ENCODE measurements at regions not wholly inside any gene's neighbourhood (a gene's known extent, or its start where the extent isn't known, plus 50 kb on each side); places are given as distances from the start of the nearest gene placed in this dataset.
A peak's percentile ranks its signal among the peaks of the same experiment; 100 is the strongest.

- DNase-seq = no peak
Observed at GRCh38 chr10:42973870-42974692, 102.8 kb upstream of the RET start.

GRCh38 chr10:42974693-42975002 is 102.2 kb upstream of the RET start:
- DNase-seq = no peak

DNA sequence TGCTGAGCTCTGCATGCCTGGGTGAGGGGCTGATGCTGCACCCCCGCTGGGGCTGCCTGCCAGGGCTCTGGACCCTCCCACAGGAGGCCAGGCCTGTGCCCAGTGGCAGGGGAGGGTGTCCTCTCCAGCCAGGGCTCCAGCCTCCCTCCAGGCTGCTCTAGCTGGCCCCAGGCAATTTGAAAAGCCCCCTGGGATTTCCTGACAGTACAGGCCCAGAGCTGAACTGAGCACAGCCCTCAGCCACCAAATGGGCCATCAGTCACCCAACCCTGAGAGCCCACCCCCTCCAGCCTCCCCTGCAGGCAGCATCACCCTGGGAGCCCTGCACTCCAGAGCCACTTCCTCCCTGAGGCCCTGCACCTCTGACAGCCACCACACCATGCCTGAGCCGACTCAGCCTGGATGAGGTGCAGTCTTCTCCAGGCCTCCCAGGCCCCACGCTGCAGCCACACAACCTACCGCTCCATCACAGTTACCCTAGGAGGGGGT is 101.8 kb upstream of the RET start:
- DNase-seq = no peak

- no peak for DNase-seq
Observed at GRCh38 chr10:42975558-42976340, 101.1 kb upstream of the RET start.

DNA sequence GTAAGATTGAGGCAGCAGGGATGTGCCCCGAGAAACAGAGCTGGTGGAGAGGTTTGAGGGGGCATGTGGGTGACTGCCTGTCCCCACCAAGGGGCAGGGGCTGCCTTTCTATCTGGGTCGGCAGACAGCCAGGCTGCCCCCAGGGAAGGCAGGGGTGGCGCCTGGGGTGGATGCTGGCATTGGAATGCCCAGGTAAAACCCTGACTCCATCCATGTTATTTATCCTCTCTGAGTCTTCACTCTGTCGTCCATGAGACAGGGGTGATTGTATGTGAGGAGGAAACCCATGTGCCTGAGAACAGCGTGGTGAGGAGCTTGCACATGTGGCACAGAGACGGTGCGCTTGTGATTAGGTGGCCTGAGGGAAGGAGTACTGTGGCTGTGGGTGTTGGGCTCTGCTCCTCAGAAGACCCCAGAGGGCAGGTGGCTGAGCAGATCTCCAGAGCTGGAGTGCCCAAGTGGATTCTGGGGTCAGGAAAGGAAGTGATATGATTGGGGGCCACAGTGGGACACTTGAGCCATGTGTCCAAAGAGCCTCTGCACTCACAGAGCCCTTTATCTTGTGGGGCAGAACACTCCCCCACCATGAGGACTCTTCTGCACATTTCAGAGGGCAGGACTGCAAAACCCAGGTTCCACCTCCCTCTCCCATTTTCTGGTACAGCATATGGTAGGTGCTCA is 100.4 kb upstream of the RET start:
- no peak for DNase-seq

GRCh38 chr10:42977032-42977416 is 99.8 kb upstream of the RET start:
- no peak for DNase-seq

GRCh38 chr10:42979181-42979580 is 97.7 kb upstream of the RET start:
- no peak for DNase-seq

GRCh38 chr10:42979721-42980467 is 97.0 kb upstream of the RET start:
- DNase-seq = no peak

DNA sequence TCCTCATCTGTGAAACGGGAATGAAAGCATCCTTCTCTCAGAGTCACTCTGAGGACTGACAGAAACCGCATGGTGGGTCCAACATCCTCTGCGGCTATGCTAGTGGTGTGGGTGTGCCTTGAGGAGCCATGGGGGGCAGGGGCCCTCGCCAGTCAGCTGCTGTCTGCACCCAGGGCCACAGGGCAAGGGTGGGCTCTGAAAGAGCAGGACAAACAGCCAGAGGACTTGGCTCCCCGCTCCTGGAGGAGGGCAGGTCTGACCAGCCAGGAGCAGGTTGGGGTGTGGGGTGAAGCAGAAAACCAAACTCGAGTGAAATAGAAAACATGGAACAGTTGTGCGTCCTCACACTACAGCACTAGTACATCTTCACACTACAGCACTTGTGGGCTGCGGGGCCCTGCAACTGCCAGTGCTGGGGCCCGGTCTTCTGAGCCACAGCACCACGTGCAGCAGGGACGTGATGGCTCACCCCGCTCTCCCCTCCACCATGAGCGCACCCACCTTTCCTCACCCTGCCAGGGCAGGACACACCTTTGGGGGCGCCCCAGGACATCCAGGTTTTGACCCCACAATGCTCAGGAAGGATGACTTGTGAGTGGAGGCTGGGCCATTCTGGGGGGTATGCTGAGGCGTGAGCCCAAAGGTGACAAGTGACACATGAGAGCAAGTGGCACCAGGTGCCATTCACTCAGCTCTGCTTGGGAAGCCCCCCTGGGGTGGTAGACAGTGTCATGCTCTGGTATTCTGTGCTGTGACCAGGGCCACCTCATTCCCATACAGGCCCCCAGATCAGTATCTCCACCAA is 96.1 kb upstream of the RET start:
- DNase-seq = peak in 1 of 2 donors; percentile 13

DNA sequence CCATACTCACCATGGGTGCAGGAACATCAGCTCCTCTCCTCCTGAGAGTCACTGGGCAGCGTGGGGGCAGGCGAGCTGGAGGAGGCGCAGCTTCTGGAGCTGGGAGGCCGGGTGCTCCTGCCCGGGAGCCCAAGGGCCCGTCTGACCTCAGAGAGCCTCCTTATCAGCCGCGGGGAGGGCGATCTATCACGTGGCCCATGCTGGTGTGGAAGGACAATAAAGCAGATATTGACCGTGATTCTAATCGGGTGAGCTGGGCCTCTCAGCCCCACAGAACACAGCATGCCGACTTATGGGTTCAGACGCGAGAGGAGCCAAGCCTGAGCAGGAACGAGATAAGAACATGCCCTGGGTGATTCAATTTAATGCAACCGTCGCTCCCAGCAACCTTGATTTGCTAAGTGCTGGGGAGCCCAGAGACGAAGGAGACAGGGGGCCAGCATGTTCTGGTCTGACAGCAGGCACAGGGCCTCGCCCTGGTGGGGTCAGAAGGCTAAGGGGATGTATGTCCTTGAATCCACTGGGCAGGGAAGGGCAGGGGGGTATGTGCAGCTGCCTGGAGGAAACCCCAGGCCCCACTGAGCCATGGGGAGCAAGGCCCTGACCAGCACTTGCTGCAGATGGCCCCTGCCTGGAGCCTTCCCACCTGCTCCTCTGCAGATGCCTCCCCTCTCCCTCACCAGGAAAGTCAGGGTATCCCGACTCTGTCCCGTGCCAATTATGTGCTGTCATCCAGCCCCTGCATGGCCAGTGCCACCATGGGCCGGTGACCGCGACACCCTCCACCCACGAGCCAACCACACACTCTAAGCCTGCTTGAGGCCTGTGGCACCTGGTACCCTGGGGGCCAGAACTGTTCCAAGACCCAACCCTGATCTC is 95.3 kb upstream of the RET start:
- peak in 1 of 2 donors; percentile 13 for DNase-seq

- peak in 1 of 2 donors; percentile 7 for DNase-seq
Observed at GRCh38 chr10:42982891-42983506, 93.9 kb upstream of the RET start.

DNA sequence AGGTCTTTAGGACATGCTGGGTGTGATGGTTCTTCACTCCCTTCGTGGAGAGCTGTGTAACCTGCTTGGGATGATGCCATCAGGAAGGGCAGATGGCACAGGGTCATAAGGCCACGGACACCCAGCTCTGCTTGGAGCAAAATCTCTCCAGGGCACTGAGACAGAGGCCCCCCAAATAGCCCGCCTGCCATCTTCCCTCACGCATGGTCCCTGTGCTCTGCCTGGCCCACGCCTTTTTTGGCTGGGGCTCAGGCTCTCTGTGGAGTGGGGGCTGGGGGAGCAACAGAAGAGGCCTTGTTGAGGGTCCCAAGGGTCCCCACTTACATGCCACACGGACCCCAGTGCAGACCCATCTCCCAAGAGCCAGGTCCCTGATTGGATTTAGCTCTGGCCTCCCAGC is 93.3 kb upstream of the RET start:
- no peak for DNase-seq

- DNase-seq = no peak
Observed at GRCh38 chr10:42984035-42984610, 92.7 kb upstream of the RET start.

GRCh38 chr10:42984761-42985325 is 92.0 kb upstream of the RET start:
- DNase-seq = peak in 1 of 2 donors; percentile 14

DNA sequence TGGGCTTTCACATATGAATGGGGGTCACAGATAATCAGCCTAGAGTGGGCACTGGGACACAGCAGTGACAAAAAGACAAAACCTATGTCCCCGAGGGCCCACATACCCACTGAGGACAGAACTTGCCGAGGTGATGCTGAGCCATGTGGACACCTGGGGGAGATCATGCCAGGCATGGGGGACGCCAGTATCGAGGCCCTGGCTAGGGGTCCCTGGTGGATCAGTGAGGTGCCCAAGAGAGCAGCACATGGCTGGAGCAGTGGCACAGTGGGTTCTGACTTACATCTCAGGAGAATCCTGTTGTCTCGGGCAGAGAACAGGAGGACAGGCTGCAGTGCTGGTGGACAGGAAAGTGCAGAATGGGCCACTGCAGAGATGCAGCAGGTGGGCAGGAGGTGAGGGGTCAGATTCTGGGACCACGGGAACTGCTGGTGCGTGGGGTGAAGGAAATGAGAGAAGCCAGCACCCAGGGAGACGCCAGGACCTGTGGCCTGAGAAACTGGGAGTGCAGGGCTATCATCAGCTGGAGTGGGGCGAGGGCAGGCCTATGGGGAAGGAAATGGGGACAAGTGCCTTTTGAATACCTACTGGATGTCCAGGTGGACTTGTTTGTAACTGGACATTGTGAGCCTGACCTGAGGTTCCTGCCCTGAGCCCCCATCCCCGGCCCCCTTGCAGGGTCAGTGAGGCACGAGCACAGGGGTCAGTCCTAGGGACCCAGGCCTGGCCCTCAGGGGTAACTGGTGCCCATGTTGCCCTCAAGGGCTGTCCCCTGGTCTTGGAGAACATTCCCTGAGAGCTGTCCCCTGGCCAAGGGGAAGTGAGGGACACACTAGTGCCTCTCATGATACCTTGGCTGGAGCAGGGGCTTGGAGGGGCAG is 91.2 kb upstream of the RET start:
- DNase-seq = peak in 1 of 2 donors; percentile 13

DNA sequence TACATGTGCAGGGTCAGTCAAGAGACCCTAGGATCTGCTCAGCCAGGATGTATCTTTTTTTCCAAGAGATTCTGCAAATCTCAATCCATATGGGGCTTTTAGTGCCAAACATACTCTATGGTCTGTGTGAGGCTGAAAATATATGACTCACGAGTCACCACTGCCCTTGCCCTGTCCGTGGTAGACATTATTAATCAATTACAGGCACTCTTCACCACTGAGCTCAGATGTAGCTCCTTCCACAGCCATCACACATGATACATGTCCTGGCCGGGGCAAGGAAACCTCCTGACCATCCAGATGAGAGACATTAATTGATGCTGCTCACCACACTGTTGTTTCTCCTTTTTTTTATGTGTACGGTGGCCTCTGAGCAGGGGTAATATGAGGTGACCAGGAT is 90.2 kb upstream of the RET start:
- no peak for DNase-seq

DNA sequence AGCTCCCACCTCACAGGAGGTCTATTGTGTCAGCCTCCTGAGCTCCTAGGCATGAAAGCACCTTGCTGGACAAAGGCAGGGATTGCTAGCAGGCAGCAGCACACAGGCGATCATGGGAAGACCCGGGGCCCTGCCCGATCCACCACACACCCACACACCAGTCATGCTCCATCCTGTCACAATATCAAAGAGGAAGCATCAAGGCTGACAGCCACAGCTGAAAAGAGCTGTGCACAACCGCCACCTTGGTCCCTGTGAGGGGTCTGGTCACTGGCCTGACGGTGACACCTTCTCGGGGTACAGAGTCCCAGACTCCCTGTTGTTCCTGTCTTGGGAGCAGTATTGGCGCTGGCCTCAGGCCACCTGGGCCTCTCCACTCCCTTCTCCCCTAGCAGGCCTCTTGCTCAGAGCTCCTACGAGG is 89.7 kb upstream of the RET start:
- no peak for DNase-seq

- DNase-seq = no peak
Observed at GRCh38 chr10:42987575-42987974, 89.3 kb upstream of the RET start.

- no peak for DNase-seq
Observed at GRCh38 chr10:42988069-42988468, 88.8 kb upstream of the RET start.

Measured in stimulated activated CD4-positive, alpha-beta T cell treated with anti-CD3 and anti-CD28 coated beads, Interleukin-2, amount 100 ng/mL, for 24 hours (primary cell).